HCT116 (cell line): ENCODE measurements at regions not wholly inside any gene's neighbourhood (a gene's known extent, or its start where the extent isn't known, plus 50 kb on each side); places are given as distances from the start of the nearest gene placed in this dataset.

ENCODE experiments used
- ATAC-seq: fragments of 200-7000 bp; cut with Tn5 transposase; 2 replicates; pipeline ENCODE4 v1.9.1; 2020; ENCODE audit warnings: mild to moderate bottlenecking, moderate library complexity
- BruUV-seq: library from RNA; stranded (reverse); fragments of 400-500 nt; replicated peaks from 2 replicates; lab custom pipeline; 2021; lab: Mats Ljungman, UMichigan
- CTCF ChIA-PET: fragments of 300-600 bp; sonication (Branson Sonifier 250); formaldehyde crosslinking; loops from one replicate; lab custom pipeline; 2021; ENCODE audit warnings: antibody characterized with exemption; lab: Charles Lee
- POLR2A ChIA-PET: fragments of 300-600, 350-600 bp; sonication (Branson Sonifier 250); formaldehyde crosslinking; loops from one replicate; lab custom pipeline; 2021; ENCODE audit warnings: antibody characterized with exemption; lab: Charles Lee
- RAD21 ChIA-PET, 2 experiments: fragments of 300-600 bp; sonication (Branson Sonifier 250); formaldehyde crosslinking; loops; one replicate each; lab custom pipeline; 2023; ENCODE audit warnings: low total read pairs in 2 of 2; ENCODE audit not compliant: uncharacterized antibody in 2 of 2, unreplicated experiment in 2 of 2, low non-redundant PET in 1 of 2; lab: Charles Lee
- DNase-seq: peaks from one replicate; pipeline ENCODE4 v3.0.0-alpha.2; 2010; ENCODE audit warnings: low read depth, low spot score
- H2AFZ ChIP-seq: fragments of 200-600 bp; shearing (Covaris generic), sonication (generic); 2 replicates; pipeline ENCODE4 v1.6.1; 2017; ENCODE audit warnings: low read depth, mixed run types, mixed read lengths, antibody characterized with exemption, low read length; ENCODE audit not compliant: poor library complexity, severe bottlenecking
- H3K27ac ChIP-seq: 2 replicates; pipeline ENCODE4 v1.5.1; 2012; ENCODE audit warnings: low read depth, low read length
- H3K27me3 ChIP-seq: fragments of 200-600 bp; sonication (generic); 2 replicates; pipeline ENCODE4 v1.6.1; 2016; ENCODE audit warnings: mixed run types, low read length, mixed read lengths; ENCODE audit not compliant: insufficient read depth
- H3K36me3 ChIP-seq, 2 experiments: fragments of 200-500 bp in 1 of 2; fragments of 200-600 bp in 1 of 2; sonication (Bioruptor generic) in 1 of 2; sonication (generic) in 1 of 2; 2 replicates each; pipeline versions ENCODE4 v1.5.1 to v1.6.1; 2014 to 2016; ENCODE audit warnings: low read length in 2 of 2, inconsistent platforms in 1 of 2, mixed read lengths in 1 of 2, mixed run types in 1 of 2; ENCODE audit not compliant: insufficient read depth in 2 of 2, control insufficient read depth in 1 of 2
- H3K4me1 ChIP-seq, 2 experiments: fragments of 200-600 bp in 1 of 2; sonication (generic) in 1 of 2; 2 replicates each; pipeline versions ENCODE4 v1.5.1 to v1.6.1; 2012 to 2017; ENCODE audit warnings: low read length in 2 of 2, inconsistent platforms in 1 of 2, mild to moderate bottlenecking in 1 of 2, mixed read lengths in 1 of 2, mixed run types in 1 of 2, moderate library complexity in 1 of 2; ENCODE audit not compliant: insufficient read depth in 2 of 2, control insufficient read depth in 1 of 2
- H3K4me2 ChIP-seq: fragments of 200-600 bp; sonication (generic); 2 replicates; pipeline ENCODE4 v1.6.1; 2017; ENCODE audit warnings: mixed run types, low read length, mixed read lengths
- H3K4me3 ChIP-seq, 2 experiments: fragments of 200-600 bp in 1 of 2; sonication (generic) in 1 of 2; replicated peaks in 1 of 2; 2 replicates each; pipeline ENCODE4 v1.5.1; 2011 to 2016; ENCODE audit warnings: low read length in 2 of 2, control low read depth in 1 of 2, low read depth in 1 of 2, mild to moderate bottlenecking in 1 of 2, mixed read lengths in 1 of 2, mixed run types in 1 of 2
- H3K79me2 ChIP-seq: fragments of 200-600 bp; sonication (generic); 2 replicates; pipeline ENCODE4 v1.6.1; 2017; ENCODE audit warnings: mild to moderate bottlenecking, mixed run types, low read length, moderate library complexity, mixed read lengths; ENCODE audit not compliant: insufficient read depth
- H3K9ac ChIP-seq: fragments of 200-600 bp; sonication (generic); 2 replicates; pipeline ENCODE4 v1.6.1; 2016; ENCODE audit warnings: low read length, mixed read lengths
- H3K9me2 ChIP-seq: fragments of 200-600 bp; sonication (generic), shearing (Covaris generic); 2 replicates; pipeline ENCODE4 v1.6.1; 2017; ENCODE audit warnings: mixed run types, mild to moderate bottlenecking, moderate library complexity; ENCODE audit not compliant: insufficient read depth
- H3K9me3 ChIP-seq, 2 experiments: fragments of 200-500 bp in 1 of 2; fragments of 200-600 bp in 1 of 2; sonication (Bioruptor generic) in 1 of 2; sonication (generic) in 1 of 2; 2 replicates each; pipeline ENCODE4 v1.6.1; 2014 to 2017; ENCODE audit warnings: low read length in 2 of 2, mixed read lengths in 2 of 2, inconsistent platforms in 1 of 2, low read depth in 1 of 2, mild to moderate bottlenecking in 1 of 2, mixed run types in 1 of 2, moderate library complexity in 1 of 2; ENCODE audit not compliant: control insufficient read depth in 1 of 2, insufficient read depth in 1 of 2
- H4K20me1 ChIP-seq: fragments of 200-600 bp; sonication (generic), shearing (Covaris generic); 2 replicates; pipeline ENCODE4 v1.6.1; 2017; ENCODE audit warnings: mixed run types, mild to moderate bottlenecking, moderate library complexity; ENCODE audit not compliant: insufficient read depth
- CEBPB ChIP-seq: IDR thresholded peaks from 2 replicates; pipeline ENCODE4 v1.6.1; 2012; ENCODE audit warnings: low read depth
- EGR1 ChIP-seq: IDR thresholded peaks from 2 replicates; pipeline ENCODE4 v1.6.1; 2012; ENCODE audit warnings: low read depth
- EZH2 ChIP-seq: fragments of 200-600 bp; sonication (generic); IDR thresholded peaks from 2 replicates; pipeline ENCODE4 v1.6.1; 2017; ENCODE audit warnings: antibody characterized with exemption, mixed run types
- EZH2phosphoT487 ChIP-seq: fragments of 200-600 bp; IDR thresholded peaks from 2 replicates; pipeline ENCODE4 v1.6.1; 2018; ENCODE audit warnings: antibody characterized with exemption, borderline replicate concordance
- FOSL1 ChIP-seq: IDR thresholded peaks from 2 replicates; pipeline ENCODE4 v1.6.1; 2012; ENCODE audit warnings: low read depth
- RAD21 ChIP-seq: IDR thresholded peaks from 2 replicates; pipeline ENCODE4 v1.6.1; 2012; ENCODE audit warnings: low read depth, mild to moderate bottlenecking
- REST ChIP-seq: IDR thresholded peaks from 2 replicates; pipeline ENCODE4 v1.6.1; 2012; ENCODE audit warnings: low read depth
- SIN3A ChIP-seq: IDR thresholded peaks from 2 replicates; pipeline ENCODE4 v1.6.1; 2012; ENCODE audit warnings: low read depth
- SP1 ChIP-seq: IDR thresholded peaks from 2 replicates; pipeline ENCODE4 v1.6.1; 2012; ENCODE audit warnings: low read depth
- ZBTB33 ChIP-seq: IDR thresholded peaks from 2 replicates; pipeline ENCODE4 v1.6.1; 2011; ENCODE audit warnings: mild to moderate bottlenecking, low read length, moderate library complexity; ENCODE audit not compliant: insufficient replicate concordance; ENCODE audit errors: extremely low read depth
- ZFX ChIP-seq: fragments of 450-650 bp; IDR thresholded peaks from 2 replicates; pipeline ENCODE4 v1.6.1; 2017
- intact Hi-C: fragments of 100-400 bp; cut with micrococcal nuclease; formaldehyde crosslinking; loops from 2 replicates; pipeline ENCODE4 v1.10.0; 2022

- RAD21 ChIA-PET, result no interaction called here
- H3K79me2 ChIP-seq, result no peaks in the 10 kb centered on the region
- no peaks in the 10 kb centered on the region for H3K27me3 ChIP-seq
- BruUV-seq, result no TSS peak
- POLR2A ChIA-PET, result no interaction called here
- H3K4me3 ChIP-seq, result no peak overlapping the region
- TF ChIP-seq SIN3A (no peak), EGR1 (no peak), ZBTB33 (no peak), RAD21 (no peak), EZH2phosphoT487 (no peak), SP1 (no peak), FOSL1 (no peak), ZFX (no peak), REST (no peak), EZH2 (no peak), CEBPB (no peak)
- no peaks in the 10 kb centered on the region for H3K4me1 ChIP-seq
- no peak overlapping the region for H3K27ac ChIP-seq
- no peak for DNase-seq
- no peak overlapping the region for H3K9ac ChIP-seq
- no peak overlapping the region for H3K4me2 ChIP-seq
- H3K36me3 ChIP-seq, result no peaks in the 10 kb centered on the region
- CTCF ChIA-PET, result no interaction called here
- H3K9me3 ChIP-seq, result no peaks in the 10 kb centered on the region
- no peaks in the 10 kb centered on the region for H3K9me2 ChIP-seq
- no peaks in the 10 kb centered on the region for H4K20me1 ChIP-seq
- intact Hi-C loops, result no loop called here
- no peak overlapping the region for H2AFZ ChIP-seq
- no peak for ATAC-seq
These were observed 766.9 kb downstream of the DNAJB9 start for GRCh38 chr7:109336531-109336930.
